Smooth muscle cell (in vitro differentiated cells): ENCODE measurements at regions not wholly inside any gene's neighbourhood (a gene's known extent, or its start where the extent isn't known, plus 50 kb on each side); places are given as distances from the start of the nearest gene placed in this dataset.

Source experiments
- DNase-seq: peaks from one replicate; lab custom pipeline; 2025; ENCODE audit not compliant: unreplicated experiment; lab: John Stamatoyannopoulos, UW
- H2AFZ ChIP-seq: fragments of 200-600 bp; sonication (generic); 2 replicates; pipeline ENCODE4 v1.6.0; 2016; ENCODE audit warnings: antibody characterized with exemption, low read depth, mild to moderate bottlenecking
- H3F3A ChIP-seq: fragments of 200-600 bp; sonication (generic); 2 replicates; pipeline ENCODE4 v1.6.0; 2017; ENCODE audit warnings: antibody characterized with exemption, low read depth
- H3K27ac ChIP-seq: fragments of 200-600 bp; sonication (generic); 2 replicates; pipeline ENCODE4 v1.5.1; 2016; ENCODE audit warnings: low read depth, mild to moderate bottlenecking
- H3K27me3 ChIP-seq: fragments of 200-600 bp; sonication (generic); 2 replicates; pipeline ENCODE4 v1.6.1; 2016; ENCODE audit warnings: low read depth, mild to moderate bottlenecking
- H3K36me3 ChIP-seq: fragments of 200-600 bp; sonication (generic); 2 replicates; pipeline ENCODE4 v1.5.1; 2016; ENCODE audit warnings: low read depth
- H3K4me1 ChIP-seq: fragments of 200-600 bp; sonication (generic); 2 replicates; pipeline ENCODE4 v1.5.1; 2016; ENCODE audit warnings: low read depth
- H3K4me2 ChIP-seq: fragments of 200-600 bp; sonication (generic); 2 replicates; pipeline ENCODE4 v1.6.0; 2016; ENCODE audit warnings: mild to moderate bottlenecking
- H3K4me3 ChIP-seq: fragments of 200-600 bp; sonication (generic); 2 replicates; pipeline ENCODE4 v1.5.1; 2016; ENCODE audit warnings: mild to moderate bottlenecking
- H3K79me2 ChIP-seq: fragments of 200-600 bp; sonication (generic); 2 replicates; pipeline ENCODE4 v1.6.0; 2016; ENCODE audit warnings: low read depth, mild to moderate bottlenecking
- H3K9ac ChIP-seq: fragments of 200-600 bp; sonication (generic); 2 replicates; pipeline ENCODE4 v1.6.0; 2016; ENCODE audit warnings: low read depth
- H3K9me3 ChIP-seq: fragments of 200-600 bp; sonication (generic); replicated peaks from 2 replicates; pipeline ENCODE4 v1.5.1; 2016; ENCODE audit warnings: low read depth
- H4K20me1 ChIP-seq: fragments of 200-600 bp; sonication (generic); 2 replicates; pipeline ENCODE4 v1.6.0; 2016; ENCODE audit warnings: low read depth
- CTCF ChIP-seq: fragments of 200-600 bp; sonication (generic); IDR thresholded peaks from 2 replicates; pipeline ENCODE4 v1.5.1; 2017; ENCODE audit warnings: borderline replicate concordance, mild to moderate bottlenecking, antibody characterized with exemption; ENCODE audit not compliant: insufficient read depth, poor library complexity, severe bottlenecking
- WGBS: methylation state at CpG from one replicate; pipeline ENCODE4 v1.1.7; 2016; ENCODE audit warnings: low lambda C conversion rate; 5-methylcytosine and 5-hydroxymethylcytosine counted together

DNA sequence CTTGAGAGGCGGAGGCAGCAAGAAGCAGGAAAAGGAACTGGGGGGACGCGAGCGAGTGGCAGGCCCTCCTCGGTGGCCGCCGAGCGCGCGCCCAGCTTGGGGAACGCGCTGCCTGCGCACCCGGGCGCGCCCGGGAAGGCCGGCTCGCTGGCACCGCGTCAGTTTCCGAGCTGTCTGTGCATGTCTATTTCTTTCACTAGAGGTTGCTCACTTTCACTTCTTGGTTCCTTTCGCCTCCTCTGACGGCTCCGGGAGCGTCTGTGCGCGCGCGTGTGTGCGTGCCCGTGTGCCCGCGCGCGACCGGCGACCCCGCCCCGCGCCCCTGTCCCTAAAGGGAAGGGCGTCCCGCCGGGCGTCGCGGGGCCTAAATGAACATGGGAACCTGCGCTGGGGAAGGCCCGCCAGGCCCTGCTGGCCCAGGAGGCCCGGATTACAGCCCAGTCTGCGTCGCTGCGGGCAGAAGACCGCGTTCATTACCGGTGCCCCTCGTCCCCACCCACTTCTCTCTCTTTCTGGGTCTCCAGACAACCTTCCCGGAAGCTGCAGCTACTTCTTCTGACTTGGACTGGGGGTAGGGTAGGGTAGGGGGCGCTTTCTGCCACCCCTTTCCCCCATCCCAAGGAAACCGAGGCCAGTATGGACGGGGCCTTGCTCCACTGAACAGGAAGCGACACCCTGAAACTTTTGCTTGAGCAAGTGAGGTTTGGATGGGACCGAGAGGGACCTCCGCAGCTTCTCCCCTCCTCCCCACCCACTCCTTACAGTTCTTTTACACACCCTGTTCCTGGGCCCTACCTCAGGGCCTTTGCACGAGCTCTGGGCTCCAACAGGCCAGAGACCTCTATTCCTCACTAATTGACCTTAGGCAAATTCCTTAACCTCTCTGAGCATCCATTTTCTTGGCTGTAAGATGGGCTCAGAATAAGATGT is 205.8 kb upstream of the IER5L start:
- no peaks in the 10 kb centered on the region for H3K79me2 ChIP-seq
- no peak for TF ChIP-seq CTCF

DNA sequence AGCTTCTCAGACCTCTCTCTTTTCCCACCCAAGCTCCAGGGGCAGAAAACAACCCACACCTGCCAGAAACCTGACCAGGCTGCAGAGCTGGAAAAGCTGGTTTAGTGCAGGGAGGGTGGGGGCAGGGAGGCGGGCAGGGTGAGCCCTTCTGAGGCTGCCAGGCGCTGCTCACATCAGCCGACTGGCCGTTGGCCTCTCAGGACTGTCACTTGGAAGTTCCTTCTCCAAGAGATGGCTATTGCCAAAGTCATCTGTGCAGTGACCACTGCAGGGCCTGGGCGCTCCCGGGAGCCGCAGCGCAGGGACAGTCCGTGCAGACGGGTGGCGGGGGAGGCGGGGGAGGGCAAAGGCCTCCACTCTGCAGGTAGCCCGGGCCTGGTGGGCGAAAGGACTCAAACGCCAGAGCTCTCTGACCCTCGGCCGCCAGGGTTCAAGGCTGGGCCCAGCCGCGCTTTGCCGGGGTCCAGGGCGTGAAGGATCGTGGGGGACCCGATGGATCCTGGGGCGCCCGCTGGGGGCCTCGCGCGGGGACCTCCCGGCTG is 205.0 kb upstream of the IER5L start:
- H3K9ac ChIP-seq, result peak overlapping the region; percentile 52
- DNase-seq, result no peak
- H4K20me1 ChIP-seq, result no peaks in the 10 kb centered on the region

More for the DNA sequence above, 205.8 kb upstream of the IER5L start:
- peak overlapping the region; percentile 52 for H3K9ac ChIP-seq
- peak overlapping the region; percentile 95 for H2AFZ ChIP-seq
- no peaks in the 10 kb centered on the region for H3K9me3 ChIP-seq
- peaks cover 16% of the 10 kb centered on the region for H3K4me1 ChIP-seq
- WGBS, result 13% methylated on average over 61 of the region's 65 CpGs
- peaks cover 10% of the 10 kb centered on the region for H3F3A ChIP-seq
- no peaks in the 10 kb centered on the region for H3K27me3 ChIP-seq
- H3K36me3 ChIP-seq, result no peaks in the 10 kb centered on the region
- H3K27ac ChIP-seq, result peak overlapping the region; percentile 65
- no peaks in the 10 kb centered on the region for H4K20me1 ChIP-seq
- H3K4me2 ChIP-seq, result peak overlapping the region; percentile 96
- peak; percentile 15 for DNase-seq
- peak overlapping the region; percentile 60 for H3K4me3 ChIP-seq

DNA sequence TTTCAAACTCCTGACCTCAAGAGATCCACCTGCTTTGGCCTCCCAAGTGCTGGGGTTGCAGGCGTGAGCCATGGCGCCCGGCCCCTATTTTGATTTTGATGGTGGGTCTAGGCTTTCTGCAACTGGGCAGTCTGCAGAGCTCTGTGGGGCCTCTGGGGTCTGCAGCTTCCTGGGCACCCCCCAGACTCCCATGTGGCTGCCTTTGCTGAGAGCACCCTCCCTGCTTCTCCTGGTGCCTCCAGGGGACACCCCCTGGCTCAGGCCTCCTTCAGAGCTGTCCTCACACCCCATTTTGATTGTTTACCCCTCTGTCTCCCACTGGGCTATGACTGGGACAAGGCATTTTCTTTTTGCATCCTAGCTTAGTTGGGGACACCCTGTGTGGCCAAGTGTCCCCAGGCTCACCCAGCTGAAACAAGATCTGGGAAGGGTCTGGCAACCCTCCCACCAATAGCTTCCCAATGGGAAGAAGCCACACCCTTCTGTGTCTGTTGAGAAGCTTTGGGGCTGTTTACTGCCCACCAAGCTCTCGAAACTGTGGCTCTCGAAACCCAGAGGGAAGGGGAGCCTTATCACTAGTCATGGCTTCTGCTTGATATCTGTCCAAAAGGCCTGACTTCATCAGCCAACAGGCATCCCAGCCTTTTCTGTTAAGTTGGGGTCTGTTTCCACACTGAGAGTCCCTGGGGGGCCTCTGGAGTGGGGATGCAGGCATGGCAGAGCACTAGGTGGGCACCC is 204.4 kb upstream of the IER5L start:
- H4K20me1 ChIP-seq, result no peaks in the 10 kb centered on the region
- no peaks in the 10 kb centered on the region for H3K27me3 ChIP-seq
- H3K4me1 ChIP-seq, result peaks cover 16% of the 10 kb centered on the region
- TF ChIP-seq CTCF, result no peak
- H3K9me3 ChIP-seq, result no peaks in the 10 kb centered on the region
- H2AFZ ChIP-seq, result no peak overlapping the region
- H3K36me3 ChIP-seq, result no peaks in the 10 kb centered on the region
- H3K79me2 ChIP-seq, result no peaks in the 10 kb centered on the region
- DNase-seq, result no peak
- H3K9ac ChIP-seq, result no peak overlapping the region
- peak overlapping the region; percentile 96 for H3K4me2 ChIP-seq
- H3K27ac ChIP-seq, result peak overlapping the region; percentile 36
- peak overlapping the region; percentile 60 for H3K4me3 ChIP-seq
- WGBS, result 72% methylated on average over 5 of the region's 5 CpGs
- H3F3A ChIP-seq, result peaks cover 10% of the 10 kb centered on the region

More for the DNA sequence above, 205.0 kb upstream of the IER5L start:
- 16% methylated on average over 26 of the region's 29 CpGs for WGBS
- H3K9me3 ChIP-seq, result no peaks in the 10 kb centered on the region
- peaks cover 16% of the 10 kb centered on the region for H3K4me1 ChIP-seq
- H3K27ac ChIP-seq, result peak overlapping the region; percentile 65
- no peaks in the 10 kb centered on the region for H3K36me3 ChIP-seq
- peak overlapping the region; percentile 96 for H3K4me2 ChIP-seq
- H3F3A ChIP-seq, result peaks cover 10% of the 10 kb centered on the region
- TF ChIP-seq CTCF, result no peak
- H3K27me3 ChIP-seq, result no peaks in the 10 kb centered on the region
- H2AFZ ChIP-seq, result peak overlapping the region; percentile 95
- H3K79me2 ChIP-seq, result no peaks in the 10 kb centered on the region
- peak overlapping the region; percentile 60 for H3K4me3 ChIP-seq
